DOHH2 (cell line): ENCODE measurements at regions not wholly inside any gene's neighbourhood (a gene's known extent, or its start where the extent isn't known, plus 50 kb on each side); places are given as distances from the start of the nearest gene placed in this dataset.

Source experiments
- H3F3A ChIP-seq: fragments of 200-600 bp; sonication (generic), shearing (Covaris generic); 2 replicates; pipeline ENCODE4 v1.6.0; 2016; ENCODE audit warnings: antibody characterized with exemption, mild to moderate bottlenecking; ENCODE audit not compliant: control insufficient read depth, insufficient read depth
- H3K27ac ChIP-seq: fragments of 200-600 bp; sonication (generic); 2 replicates; pipeline ENCODE4 v1.5.1; 2014; ENCODE audit warnings: low read depth, mild to moderate bottlenecking, low read length, moderate library complexity
- H3K27me3 ChIP-seq: fragments of 200-600 bp; sonication (generic); 2 replicates; pipeline ENCODE4 v1.6.1; 2014; ENCODE audit warnings: mild to moderate bottlenecking, low read length, mixed read lengths; ENCODE audit not compliant: control insufficient read depth
- H3K36me3 ChIP-seq: fragments of 200-600 bp; sonication (generic); 2 replicates; pipeline ENCODE4 v1.6.1; 2014; ENCODE audit warnings: mild to moderate bottlenecking, low read length, moderate library complexity, mixed read lengths; ENCODE audit not compliant: control insufficient read depth
- H3K4me1 ChIP-seq: fragments of 200-600 bp; sonication (generic); 2 replicates; pipeline ENCODE4 v1.6.1; 2014; ENCODE audit warnings: mild to moderate bottlenecking, low read length, mixed read lengths; ENCODE audit not compliant: control insufficient read depth
- H3K4me2 ChIP-seq: fragments of 200-600 bp; sonication (generic); 2 replicates; pipeline ENCODE4 v1.6.0; 2014; ENCODE audit warnings: mild to moderate bottlenecking, low read length, moderate library complexity
- H3K4me3 ChIP-seq: fragments of 200-600 bp; sonication (generic); 2 replicates; pipeline ENCODE4 v1.5.1; 2014; ENCODE audit warnings: mild to moderate bottlenecking, low read length, mixed read lengths
- H3K79me2 ChIP-seq: fragments of 200-600 bp; sonication (generic); 2 replicates; pipeline ENCODE4 v1.6.1; 2014; ENCODE audit warnings: mild to moderate bottlenecking, low read length, mixed read lengths; ENCODE audit not compliant: control insufficient read depth
- H3K9me2 ChIP-seq: fragments of 200-600 bp; sonication (generic); replicated peaks from 2 replicates; pipeline ENCODE4 v1.6.1; 2014; ENCODE audit warnings: mild to moderate bottlenecking, low read length, mixed read lengths; ENCODE audit not compliant: control insufficient read depth
- H3K9me3 ChIP-seq: fragments of 200-600 bp; sonication (generic); 2 replicates; pipeline ENCODE4 v1.6.1; 2014; ENCODE audit warnings: antibody characterized with exemption, low read length, mixed read lengths; ENCODE audit not compliant: control insufficient read depth, insufficient read depth
- H4K20me1 ChIP-seq: fragments of 200-600 bp; sonication (generic); 2 replicates; pipeline ENCODE4 v1.6.0; 2014; ENCODE audit warnings: low read depth, mild to moderate bottlenecking, antibody characterized with exemption, low read length, moderate library complexity; ENCODE audit not compliant: control insufficient read depth, insufficient read depth
- CTCF ChIP-seq: fragments of 200-600 bp; sonication (generic); IDR thresholded peaks from one replicate; pipeline ENCODE4 v1.5.1; 2014; ENCODE audit warnings: antibody characterized with exemption, mild to moderate bottlenecking, low read depth, low read length; ENCODE audit not compliant: poor library complexity, severe bottlenecking
- EZH2phosphoT487 ChIP-seq: fragments of 200-600 bp; sonication (generic); IDR thresholded peaks from 2 replicates; pipeline ENCODE4 v1.6.1; 2017; ENCODE audit warnings: borderline replicate concordance, mild to moderate bottlenecking, antibody characterized with exemption, low read length, moderate library complexity, mixed read lengths

DNA sequence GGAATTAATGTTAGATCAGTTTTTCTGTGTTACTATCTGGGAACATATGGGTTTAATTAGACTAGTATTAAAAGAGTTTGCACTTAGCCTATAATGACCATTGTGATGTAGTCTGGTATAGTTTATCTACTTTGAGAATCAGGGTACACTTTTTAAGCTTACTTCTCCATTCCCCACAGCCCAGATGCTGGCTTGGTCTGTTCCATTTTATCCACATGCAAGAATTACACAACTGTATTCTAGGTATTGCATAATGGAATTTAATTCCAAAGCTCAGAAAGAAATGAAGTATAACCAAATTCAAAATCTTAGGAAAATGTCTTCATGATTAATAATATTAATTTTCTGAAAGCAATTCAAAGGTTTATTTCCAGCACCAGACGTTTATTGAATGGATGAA, 122.2 kb upstream of the PDGFD start:
- Histone ChIP-seq H3K4me3 (no peak overlapping the region), H3K27ac (no peak overlapping the region), H3K27me3 (no peaks in the 10 kb centered on the region), H3K79me2 (no peaks in the 10 kb centered on the region), H3K36me3 (no peaks in the 10 kb centered on the region), H3K4me1 (no peaks in the 10 kb centered on the region), H4K20me1 (no peaks in the 10 kb centered on the region), H3F3A (no peaks in the 10 kb centered on the region), H3K4me2 (no peak overlapping the region), H3K9me2 (no peaks in the 10 kb centered on the region), H3K9me3 (no peaks in the 10 kb centered on the region)
- TF ChIP-seq CTCF (no peak), EZH2phosphoT487 (no peak)

GRCh38 chr11:104279587-104279986, 115.6 kb upstream of the PDGFD start:
- Histone ChIP-seq H3F3A (no peaks in the 10 kb centered on the region), H3K4me3 (no peak overlapping the region), H3K9me2 (no peaks in the 10 kb centered on the region), H3K27ac (no peak overlapping the region), H3K9me3 (no peaks in the 10 kb centered on the region), H3K36me3 (no peaks in the 10 kb centered on the region), H3K27me3 (no peaks in the 10 kb centered on the region), H3K4me1 (no peaks in the 10 kb centered on the region), H4K20me1 (no peaks in the 10 kb centered on the region), H3K4me2 (no peak overlapping the region), H3K79me2 (no peaks in the 10 kb centered on the region)
- TF ChIP-seq CTCF: no peak
- no peak for TF ChIP-seq EZH2phosphoT487

- TF ChIP-seq EZH2phosphoT487 (no peak), CTCF (no peak)
- H3K9me2 ChIP-seq: no peaks in the 10 kb centered on the region
- H3K27me3 ChIP-seq: no peaks in the 10 kb centered on the region
- no peak overlapping the region for H3K4me3 ChIP-seq
- no peaks in the 10 kb centered on the region for H3K36me3 ChIP-seq
- no peaks in the 10 kb centered on the region for H3K4me1 ChIP-seq
- no peaks in the 10 kb centered on the region for H3K79me2 ChIP-seq
- H3K27ac ChIP-seq: no peak overlapping the region
- H3F3A ChIP-seq: no peaks in the 10 kb centered on the region
- H3K4me2 ChIP-seq: no peak overlapping the region
- H3K9me3 ChIP-seq: no peaks in the 10 kb centered on the region
- no peaks in the 10 kb centered on the region for H4K20me1 ChIP-seq
These were observed 112.0 kb upstream of the PDGFD start for GRCh38 chr11:104275992-104276391.

DNA sequence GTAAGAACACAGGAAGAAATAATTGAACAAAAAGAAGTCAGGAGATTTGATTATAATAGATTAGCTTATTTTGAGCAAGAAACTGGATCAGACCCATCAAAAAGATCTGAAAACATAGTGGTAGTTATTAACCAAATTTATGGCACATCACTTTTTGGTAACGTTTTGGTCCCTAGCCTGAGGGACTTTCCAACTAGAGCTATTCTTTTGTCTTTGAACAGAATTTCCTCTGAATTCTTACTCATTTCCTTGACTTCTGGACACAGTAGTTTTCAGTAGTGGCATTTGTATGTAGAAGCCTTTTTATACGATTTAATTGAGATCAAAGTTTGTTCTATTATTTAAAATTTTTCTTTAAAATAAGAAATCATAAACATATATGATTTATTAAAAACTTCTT, 96.5 kb upstream of the PDGFD start:
- no peaks in the 10 kb centered on the region for H3K27me3 ChIP-seq
- no peak overlapping the region for H3K27ac ChIP-seq
- H4K20me1 ChIP-seq: no peaks in the 10 kb centered on the region
- H3K79me2 ChIP-seq: no peaks in the 10 kb centered on the region
- no peak overlapping the region for H3K4me2 ChIP-seq
- no peaks in the 10 kb centered on the region for H3K4me1 ChIP-seq
- no peaks in the 10 kb centered on the region for H3K9me2 ChIP-seq
- H3K4me3 ChIP-seq: no peak overlapping the region
- no peaks in the 10 kb centered on the region for H3K36me3 ChIP-seq
- TF ChIP-seq EZH2phosphoT487: no peak
- TF ChIP-seq CTCF: no peak
- H3K9me3 ChIP-seq: no peaks in the 10 kb centered on the region
- H3F3A ChIP-seq: no peaks in the 10 kb centered on the region
